H9 (cell line): ENCODE measurements at regions not wholly inside any gene's neighbourhood (a gene's known extent, or its start where the extent isn't known, plus 50 kb on each side); places are given as distances from the start of the nearest gene placed in this dataset.

ENCODE experiments used
- DNase-seq: peaks from one replicate; pipeline ENCODE4 v3.0.0-alpha.2; 2017
- H2AFZ ChIP-seq: one replicate; pipeline ENCODE4 v1.6.1; 2013; ENCODE audit warnings: mild to moderate bottlenecking, low read length, control low read depth, moderate library complexity
- H2AK5ac ChIP-seq: 2 replicates; pipeline ENCODE4 v1.6.1; 2013; ENCODE audit warnings: low read length, control low read depth, mixed read lengths; ENCODE audit not compliant: insufficient read length
- H2BK120ac ChIP-seq: one replicate; pipeline ENCODE4 v1.6.1; 2013; ENCODE audit warnings: low read depth, mild to moderate bottlenecking, low read length, control low read depth, inconsistent platforms; ENCODE audit not compliant: poor library complexity, severe bottlenecking
- H2BK12ac ChIP-seq: 2 replicates; pipeline ENCODE4 v1.6.1; 2013; ENCODE audit warnings: low read length, control low read depth, mixed read lengths, low read depth; ENCODE audit not compliant: insufficient read length
- H2BK15ac ChIP-seq: 2 replicates; pipeline ENCODE4 v1.6.1; 2013; ENCODE audit warnings: low read depth, low read length, control low read depth
- H2BK20ac ChIP-seq: one replicate; pipeline ENCODE4 v1.6.1; 2013; ENCODE audit warnings: low read depth, mild to moderate bottlenecking, low read length, control low read depth, inconsistent platforms; ENCODE audit not compliant: poor library complexity, severe bottlenecking
- H2BK5ac ChIP-seq: 2 replicates; pipeline ENCODE4 v1.6.1; 2013; ENCODE audit warnings: low read length, control low read depth, mixed read lengths; ENCODE audit not compliant: insufficient read length
- H3K14ac ChIP-seq: 2 replicates; pipeline ENCODE4 v1.6.1; 2013; ENCODE audit warnings: low read length, control low read depth; ENCODE audit not compliant: insufficient read depth
- H3K18ac ChIP-seq: 2 replicates; pipeline ENCODE4 v1.6.1; 2013; ENCODE audit warnings: low read depth, mild to moderate bottlenecking, mixed read lengths, low read length, control low read depth; ENCODE audit not compliant: insufficient read length
- H3K23ac ChIP-seq: 2 replicates; pipeline ENCODE4 v1.6.1; 2013; ENCODE audit warnings: low read length, control low read depth, mixed read lengths, low read depth; ENCODE audit not compliant: insufficient read length
- H3K23me2 ChIP-seq: 2 replicates; pipeline ENCODE4 v1.6.1; 2013; ENCODE audit warnings: low read depth, mild to moderate bottlenecking, mixed read lengths, low read length, control low read depth; ENCODE audit not compliant: insufficient read length, poor library complexity, severe bottlenecking
- H3K27ac ChIP-seq: 2 replicates; pipeline ENCODE4 v1.5.1; 2013; ENCODE audit warnings: low read length, control low read depth, mixed read lengths, low read depth; ENCODE audit not compliant: insufficient read length
- H3K27me3 ChIP-seq: 2 replicates; pipeline ENCODE4 v1.6.1; 2013; ENCODE audit warnings: low read length, control low read depth, inconsistent platforms; ENCODE audit not compliant: insufficient read depth
- H3K4ac ChIP-seq: 2 replicates; pipeline ENCODE4 v1.6.1; 2013; ENCODE audit warnings: low read depth, mild to moderate bottlenecking, control low read depth, inconsistent platforms, low read length, moderate library complexity
- H3K4me1 ChIP-seq: 2 replicates; pipeline ENCODE4 v1.6.1; 2013; ENCODE audit warnings: low read length, control low read depth, inconsistent platforms; ENCODE audit not compliant: insufficient read depth
- H3K4me2 ChIP-seq: 2 replicates; pipeline ENCODE4 v1.6.1; 2013; ENCODE audit warnings: low read length, control low read depth, mixed read lengths; ENCODE audit not compliant: insufficient read length, insufficient read depth
- H3K56ac ChIP-seq: 2 replicates; pipeline ENCODE4 v1.6.1; 2013; ENCODE audit warnings: low read depth, mild to moderate bottlenecking, mixed read lengths, low read length, control low read depth; ENCODE audit not compliant: insufficient read length
- H3K79me1 ChIP-seq: 2 replicates; pipeline ENCODE4 v1.6.1; 2013; ENCODE audit warnings: low read depth, mild to moderate bottlenecking, moderate library complexity, low read length, control low read depth, inconsistent platforms; ENCODE audit not compliant: insufficient read depth, poor library complexity, severe bottlenecking
- H3K79me2 ChIP-seq: 2 replicates; pipeline ENCODE4 v1.6.1; 2013; ENCODE audit warnings: low read length, control low read depth, inconsistent platforms; ENCODE audit not compliant: insufficient read depth
- H3K9ac ChIP-seq: 2 replicates; pipeline ENCODE4 v1.6.1; 2013; ENCODE audit warnings: low read length, control low read depth, mixed read lengths; ENCODE audit not compliant: insufficient read length; ENCODE audit errors: extremely low read depth
- H3K9me3 ChIP-seq: one replicate; pipeline ENCODE4 v1.6.1; 2013; ENCODE audit warnings: low read depth, low read length, inconsistent platforms; ENCODE audit not compliant: control insufficient read depth
- H3T11ph ChIP-seq: one replicate; pipeline ENCODE4 v1.6.1; 2013; ENCODE audit warnings: mild to moderate bottlenecking, low read length, control low read depth, inconsistent platforms
- H4K20me1 ChIP-seq: one replicate; pipeline ENCODE4 v1.6.1; 2013; ENCODE audit not compliant: control insufficient read depth, insufficient read length, insufficient read depth
- H4K5ac ChIP-seq: 2 replicates; pipeline ENCODE4 v1.6.1; 2013; ENCODE audit warnings: low read depth, mild to moderate bottlenecking, mixed read lengths, low read length, control low read depth; ENCODE audit not compliant: insufficient read length
- H4K8ac ChIP-seq: replicated peaks from 2 replicates; pipeline ENCODE4 v1.6.1; 2013; ENCODE audit warnings: low read length, control low read depth, mixed read lengths, low read depth; ENCODE audit not compliant: insufficient read length
- H4K91ac ChIP-seq: 2 replicates; pipeline ENCODE4 v1.6.1; 2013; ENCODE audit warnings: low read depth, mild to moderate bottlenecking, moderate library complexity, mixed read lengths, low read length, control low read depth; ENCODE audit not compliant: insufficient read length
- H3K27ac Mint-ChIP-seq, 3 experiments: 2 replicates in 2 of 3; 3 replicates in 1 of 3; pipeline ENCODE4 v1.8.0; 2020 to 2021; ENCODE audit warnings: mixed read lengths in 3 of 3, mild to moderate bottlenecking in 1 of 3, moderate library complexity in 1 of 3
- H3K27me3 Mint-ChIP-seq: 2 replicates; pipeline ENCODE4 v1.8.0; 2021; ENCODE audit warnings: low read depth, mild to moderate bottlenecking, moderate library complexity, mixed read lengths
- H3K36me3 Mint-ChIP-seq, 3 experiments: 2 replicates in 2 of 3; 3 replicates in 1 of 3; pipeline ENCODE4 v1.8.0; 2020 to 2021; ENCODE audit warnings: low read depth in 3 of 3, mixed read lengths in 3 of 3; ENCODE audit not compliant: insufficient read depth in 1 of 3
- H3K4me1 Mint-ChIP-seq, 2 experiments: 2 replicates each; pipeline ENCODE4 v1.8.0; 2020; ENCODE audit warnings: mixed read lengths in 2 of 2
- H3K4me3 Mint-ChIP-seq, 2 experiments: 2 replicates in 1 of 2; 3 replicates in 1 of 2; pipeline ENCODE4 v1.8.0; 2020 to 2021; ENCODE audit warnings: mild to moderate bottlenecking in 2 of 2, mixed read lengths in 2 of 2, moderate library complexity in 1 of 2
- H3K9me3 Mint-ChIP-seq, 2 experiments: 2 replicates in 1 of 2; 3 replicates in 1 of 2; pipeline ENCODE4 v1.8.0; 2020; ENCODE audit warnings: mild to moderate bottlenecking in 2 of 2, mixed read lengths in 2 of 2, moderate library complexity in 1 of 2
- WGBS: extraction: QIAGEN DNeasy Blood & Tissue Kit; methylation state at CpG from one replicate; pipeline ENCODE4 v1.1.7; 2013; ENCODE audit warnings: missing lambda C conversion rate, low lambda C conversion rate, mixed read lengths; ENCODE audit not compliant: insufficient read length; ENCODE audit errors: extremely low coverage; 5-methylcytosine and 5-hydroxymethylcytosine counted together
- TF ChIP-seq, protein P1 (sequence below): fragments of 200-600 bp; sonication (generic); conservative IDR thresholded peaks from 3 replicates; pipeline ENCODE4 v1.8.0; 2021; ENCODE audit warnings: antibody characterized with exemption, mild to moderate bottlenecking

DNA sequence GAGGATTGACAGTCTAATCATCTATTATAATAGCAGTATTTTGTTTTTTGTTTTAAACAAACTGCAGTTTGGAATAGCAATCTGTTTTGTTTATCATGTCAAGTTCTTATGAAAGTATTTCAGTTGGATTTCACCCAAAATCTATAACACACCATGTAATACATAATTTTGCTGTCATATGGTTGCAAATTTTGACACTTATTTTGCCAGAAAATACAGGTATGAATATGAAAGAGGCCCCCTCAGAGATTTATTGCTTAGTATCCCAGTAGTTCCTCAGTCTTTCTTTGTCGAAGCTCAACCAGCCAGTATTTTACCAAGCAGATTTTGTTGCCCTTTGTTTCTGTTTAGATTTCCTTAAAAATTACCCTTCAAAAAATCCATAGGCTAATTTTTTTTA is 317.5 kb upstream of the CXADR start:
- Histone ChIP-seq H4K8ac (no peak overlapping the region), H4K20me1 (no peaks in the 10 kb centered on the region), H2BK12ac (no peak overlapping the region), H3K79me1 (no peaks in the 10 kb centered on the region), H3K27ac (no peak overlapping the region), H2AK5ac (no peak overlapping the region), H2BK15ac (no peak overlapping the region), H4K91ac (no peak overlapping the region), H4K5ac (no peak overlapping the region), H3K56ac (no peak overlapping the region), H3K4ac (no peak overlapping the region), H2BK5ac (no peak overlapping the region), H3K4me2 (no peak overlapping the region), H3K79me2 (no peaks in the 10 kb centered on the region), H3T11ph (no peak overlapping the region), H3K27me3 (no peaks in the 10 kb centered on the region), H2BK20ac (no peak overlapping the region), H3K4me1 (no peaks in the 10 kb centered on the region), H3K9ac (no peak overlapping the region), H3K23ac (no peak overlapping the region), H2AFZ (no peak overlapping the region), H3K18ac (no peak overlapping the region), H2BK120ac (no peak overlapping the region), H3K9me3 (no peaks in the 10 kb centered on the region), H3K14ac (no peak overlapping the region), H3K23me2 (no peaks in the 10 kb centered on the region)
- WGBS, result no CpG with 5 or more reads among the region's 1 CpG
- H3K36me3 Mint-ChIP-seq, result peaks cover 7 to 18% (median 8%) of the 10 kb centered on the region in 3 experiments; a peak in 5 of 7 replicates
- no peaks in the 10 kb centered on the region; the same call in 1 of the 2 replicates for H3K27me3 Mint-ChIP-seq
- H3K9me3 Mint-ChIP-seq, result peaks cover 18 to 24% of the 10 kb centered on the region in 2 experiments
- DNase-seq, result no peak
- H3K4me3 Mint-ChIP-seq, result no peak overlapping the region
- H3K4me1 Mint-ChIP-seq, result peaks cover 0 to 11% of the 10 kb centered on the region in 2 experiments
- H3K27ac Mint-ChIP-seq, result no peak overlapping the region
- TF ChIP-seq, protein P1, sequence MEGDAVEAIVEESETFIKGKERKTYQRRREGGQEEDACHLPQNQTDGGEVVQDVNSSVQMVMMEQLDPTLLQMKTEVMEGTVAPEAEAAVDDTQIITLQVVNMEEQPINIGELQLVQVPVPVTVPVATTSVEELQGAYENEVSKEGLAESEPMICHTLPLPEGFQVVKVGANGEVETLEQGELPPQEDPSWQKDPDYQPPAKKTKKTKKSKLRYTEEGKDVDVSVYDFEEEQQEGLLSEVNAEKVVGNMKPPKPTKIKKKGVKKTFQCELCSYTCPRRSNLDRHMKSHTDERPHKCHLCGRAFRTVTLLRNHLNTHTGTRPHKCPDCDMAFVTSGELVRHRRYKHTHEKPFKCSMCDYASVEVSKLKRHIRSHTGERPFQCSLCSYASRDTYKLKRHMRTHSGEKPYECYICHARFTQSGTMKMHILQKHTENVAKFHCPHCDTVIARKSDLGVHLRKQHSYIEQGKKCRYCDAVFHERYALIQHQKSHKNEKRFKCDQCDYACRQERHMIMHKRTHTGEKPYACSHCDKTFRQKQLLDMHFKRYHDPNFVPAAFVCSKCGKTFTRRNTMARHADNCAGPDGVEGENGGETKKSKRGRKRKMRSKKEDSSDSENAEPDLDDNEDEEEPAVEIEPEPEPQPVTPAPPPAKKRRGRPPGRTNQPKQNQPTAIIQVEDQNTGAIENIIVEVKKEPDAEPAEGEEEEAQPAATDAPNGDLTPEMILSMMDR, result no peak
